Central memory CD8-positive, alpha-beta T cell (primary cell): ENCODE measurements at regions not wholly inside any gene's neighbourhood (a gene's known extent, or its start where the extent isn't known, plus 50 kb on each side); places are given as distances from the start of the nearest gene placed in this dataset.

ENCODE experiments used
- ATAC-seq: fragments of 150-1000 bp; cut with Tn5 transposase; replicated peaks from 2 replicates; pipeline ENCODE4 v1.10.0; 2022; ENCODE audit warnings: mild to moderate bottlenecking, moderate FRiP score, moderate number of reproducible peaks; ENCODE audit not compliant: poor library complexity, severe bottlenecking; ENCODE audit errors: extremely low read depth
- DNase-seq, 2 donors: peaks; one replicate each; pipeline ENCODE4 v3.0.0; 2021; ENCODE audit warnings: low spot score in 2 of 2
- H3K27ac Mint-ChIP-seq: one replicate; pipeline ENCODE4 v1.8.0; 2022; ENCODE audit warnings: low read depth, mild to moderate bottlenecking, moderate library complexity, mixed read lengths
- H3K27me3 Mint-ChIP-seq: one replicate; pipeline ENCODE4 v1.8.0; 2022; ENCODE audit warnings: mixed read lengths
- H3K36me3 Mint-ChIP-seq: one replicate; pipeline ENCODE4 v1.8.0; 2022; ENCODE audit warnings: mild to moderate bottlenecking, moderate library complexity, mixed read lengths; ENCODE audit not compliant: insufficient read depth
- H3K4me1 Mint-ChIP-seq: one replicate; pipeline ENCODE4 v1.8.0; 2022; ENCODE audit warnings: mixed read lengths
- H3K4me3 Mint-ChIP-seq: one replicate; pipeline ENCODE4 v1.8.0; 2022; ENCODE audit warnings: mild to moderate bottlenecking, moderate library complexity, mixed read lengths
- H3K9me3 Mint-ChIP-seq: one replicate; pipeline ENCODE4 v1.8.0; 2022; ENCODE audit warnings: mixed read lengths

GRCh38 chr10:21243748-21244257, 281.7 kb downstream of the SKIDA1 start:
- DNase-seq (no peak), ATAC-seq (no peak)
- Mint-ChIP-seq H3K27ac (no peak overlapping the region), H3K4me3 (no peak overlapping the region), H3K36me3 (no peaks in the 10 kb centered on the region), H3K9me3 (no peaks in the 10 kb centered on the region), H3K4me1 (no peaks in the 10 kb centered on the region), H3K27me3 (peaks cover 17% of the 10 kb centered on the region)

GRCh38 chr10:21242915-21243314, 282.6 kb downstream of the SKIDA1 start:
- ATAC-seq (no peak), DNase-seq (no peak)
- Mint-ChIP-seq H3K36me3 (no peaks in the 10 kb centered on the region), H3K4me3 (no peak overlapping the region), H3K27ac (no peak overlapping the region), H3K27me3 (peaks cover 11% of the 10 kb centered on the region), H3K9me3 (no peaks in the 10 kb centered on the region), H3K4me1 (no peaks in the 10 kb centered on the region)

- Mint-ChIP-seq H3K27me3 (no peaks in the 10 kb centered on the region), H3K9me3 (no peaks in the 10 kb centered on the region), H3K36me3 (no peaks in the 10 kb centered on the region), H3K27ac (no peak overlapping the region), H3K4me1 (no peaks in the 10 kb centered on the region), H3K4me3 (no peak overlapping the region)
- ATAC-seq (no peak), DNase-seq (no peak)
Observed at GRCh38 chr10:21238717-21239116, 286.8 kb downstream of the SKIDA1 start.

DNA sequence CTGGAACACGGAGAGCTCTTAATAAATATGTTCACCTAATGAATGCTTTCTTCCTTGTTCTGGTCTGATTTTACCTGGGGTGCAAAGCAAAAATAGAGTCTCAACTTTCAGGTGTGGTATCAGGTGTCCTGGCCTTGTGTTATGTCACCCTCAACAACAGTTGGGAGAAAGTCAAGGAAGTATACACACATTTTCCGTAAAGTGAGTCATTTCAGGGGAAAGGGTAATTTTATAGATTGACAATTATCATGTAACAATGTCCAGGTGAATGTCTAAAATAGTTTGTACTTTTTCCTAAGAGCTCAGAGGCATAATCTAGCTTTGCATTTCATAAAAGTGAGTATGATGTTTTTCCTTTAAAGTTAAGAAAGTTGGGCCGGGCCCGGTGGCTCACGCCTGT, 287.4 kb downstream of the SKIDA1 start:
- H3K9me3 Mint-ChIP-seq, result no peaks in the 10 kb centered on the region
- H3K36me3 Mint-ChIP-seq, result peaks cover 1% of the 10 kb centered on the region
- no peaks in the 10 kb centered on the region for H3K27me3 Mint-ChIP-seq
- ATAC-seq, result no peak
- H3K27ac Mint-ChIP-seq, result no peak overlapping the region
- no peak overlapping the region for H3K4me3 Mint-ChIP-seq
- DNase-seq, result no peak
- no peaks in the 10 kb centered on the region for H3K4me1 Mint-ChIP-seq

- H3K4me3 Mint-ChIP-seq, result no peak overlapping the region
- no peak for DNase-seq
- peaks cover 2% of the 10 kb centered on the region for H3K36me3 Mint-ChIP-seq
Observed at GRCh38 chr10:21234761-21235160, 290.7 kb downstream of the SKIDA1 start.

GRCh38 chr10:21230219-21230618, 295.3 kb downstream of the SKIDA1 start:
- H3K4me1 Mint-ChIP-seq, result no peaks in the 10 kb centered on the region
- DNase-seq (no peak), ATAC-seq (no peak)
- no peak overlapping the region for H3K27ac Mint-ChIP-seq
- peaks cover 2% of the 10 kb centered on the region for H3K36me3 Mint-ChIP-seq
- H3K27me3 Mint-ChIP-seq, result peaks cover 37% of the 10 kb centered on the region
- no peak overlapping the region for H3K4me3 Mint-ChIP-seq
- no peaks in the 10 kb centered on the region for H3K9me3 Mint-ChIP-seq

More at GRCh38 chr10:21234761-21235160, 290.7 kb downstream of the SKIDA1 start:
- no peaks in the 10 kb centered on the region for H3K9me3 Mint-ChIP-seq
- no peaks in the 10 kb centered on the region for H3K4me1 Mint-ChIP-seq
- H3K27me3 Mint-ChIP-seq, result peaks cover 10% of the 10 kb centered on the region
- H3K27ac Mint-ChIP-seq, result no peak overlapping the region
- no peak for ATAC-seq

- ATAC-seq (no peak), DNase-seq (no peak)
- Mint-ChIP-seq H3K27ac (no peak overlapping the region), H3K4me3 (no peak overlapping the region), H3K36me3 (no peaks in the 10 kb centered on the region), H3K4me1 (no peaks in the 10 kb centered on the region), H3K9me3 (no peaks in the 10 kb centered on the region), H3K27me3 (no peaks in the 10 kb centered on the region)
Observed at GRCh38 chr10:21217748-21218367, 307.6 kb downstream of the SKIDA1 start.

- Mint-ChIP-seq H3K27me3 (no peaks in the 10 kb centered on the region), H3K27ac (no peak overlapping the region), H3K36me3 (no peaks in the 10 kb centered on the region), H3K4me3 (no peak overlapping the region), H3K9me3 (no peaks in the 10 kb centered on the region), H3K4me1 (no peaks in the 10 kb centered on the region)
- DNase-seq (no peak), ATAC-seq (no peak)
Observed at GRCh38 chr10:21217107-21217506, 308.4 kb downstream of the SKIDA1 start.

- Mint-ChIP-seq H3K4me3 (no peak overlapping the region), H3K9me3 (no peaks in the 10 kb centered on the region), H3K4me1 (no peaks in the 10 kb centered on the region), H3K27ac (no peak overlapping the region), H3K36me3 (no peaks in the 10 kb centered on the region), H3K27me3 (no peaks in the 10 kb centered on the region)
- DNase-seq (no peak), ATAC-seq (no peak)
Observed at GRCh38 chr10:21214329-21214728, 311.2 kb downstream of the SKIDA1 start.

DNA sequence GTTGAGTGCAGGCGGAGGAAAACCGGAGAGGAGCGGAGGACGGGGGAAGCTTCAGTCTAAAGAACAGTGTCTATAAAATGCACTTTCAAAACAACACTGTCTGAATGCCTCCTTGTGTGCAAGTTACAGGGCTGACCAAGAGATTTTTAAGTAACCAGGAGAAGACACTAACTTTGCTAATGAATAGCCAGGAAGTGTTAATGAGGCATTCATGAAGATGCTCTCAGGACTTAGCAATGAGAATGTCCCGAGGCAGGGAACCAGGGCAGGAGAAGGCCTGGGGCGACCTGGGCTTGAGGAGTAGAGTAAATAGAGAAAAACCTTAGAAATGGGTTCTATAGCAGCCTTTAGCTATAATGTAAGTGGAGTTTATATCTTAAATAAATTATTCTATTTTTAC, 312.1 kb downstream of the SKIDA1 start:
- Mint-ChIP-seq H3K27ac (no peak overlapping the region), H3K9me3 (no peaks in the 10 kb centered on the region), H3K36me3 (no peaks in the 10 kb centered on the region), H3K4me3 (no peak overlapping the region), H3K27me3 (no peaks in the 10 kb centered on the region), H3K4me1 (no peaks in the 10 kb centered on the region)
- DNase-seq, result no peak
- no peak for ATAC-seq

DNA sequence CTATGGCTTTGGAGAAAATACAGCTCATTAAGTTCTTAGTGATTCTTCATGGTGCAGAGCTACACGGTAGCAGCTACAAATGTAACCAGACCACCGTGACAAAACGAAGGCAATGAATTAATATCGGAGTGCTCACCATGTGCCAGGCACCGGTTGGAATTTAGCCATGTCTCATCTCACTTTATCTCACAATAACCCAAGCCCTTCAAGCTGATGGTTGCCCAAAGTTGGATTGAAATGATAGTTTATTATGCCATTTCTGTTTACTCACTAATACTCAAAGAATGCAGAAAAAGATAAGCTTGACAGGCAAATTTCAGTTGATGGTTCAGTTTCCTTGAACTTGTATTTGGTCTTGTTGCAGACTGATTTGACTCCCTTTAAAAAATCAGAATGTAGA, 312.6 kb downstream of the SKIDA1 start:
- Mint-ChIP-seq H3K4me1 (no peaks in the 10 kb centered on the region), H3K27me3 (peaks cover 4% of the 10 kb centered on the region), H3K9me3 (peaks cover 3% of the 10 kb centered on the region), H3K4me3 (no peak overlapping the region), H3K36me3 (no peaks in the 10 kb centered on the region), H3K27ac (no peak overlapping the region)
- no peak for DNase-seq
- no peak for ATAC-seq

DNA sequence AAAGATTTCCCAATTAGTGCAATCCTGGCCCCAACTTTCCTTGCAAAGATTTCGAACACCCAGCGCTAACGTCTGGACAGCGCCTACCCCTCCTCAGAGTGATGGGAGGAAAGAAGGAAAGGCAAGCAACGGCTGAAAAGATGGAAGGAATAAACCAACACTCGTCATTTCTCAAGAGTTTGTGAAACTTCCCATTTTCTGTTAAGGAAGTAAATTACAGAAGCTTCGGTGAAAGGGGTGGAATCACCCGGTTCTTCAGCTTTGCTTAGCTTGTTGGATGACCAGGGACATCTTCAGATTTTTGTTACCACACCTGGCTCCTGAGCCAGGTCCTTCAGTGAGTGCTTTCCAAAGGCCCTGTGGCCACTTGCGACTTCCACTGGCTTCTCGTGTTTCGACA, 313.1 kb downstream of the SKIDA1 start:
- Mint-ChIP-seq H3K9me3 (peaks cover 6% of the 10 kb centered on the region), H3K27me3 (peaks cover 10% of the 10 kb centered on the region), H3K36me3 (no peaks in the 10 kb centered on the region), H3K4me3 (no peak overlapping the region), H3K4me1 (no peaks in the 10 kb centered on the region), H3K27ac (no peak overlapping the region)
- DNase-seq (no peak), ATAC-seq (no peak)

DNA sequence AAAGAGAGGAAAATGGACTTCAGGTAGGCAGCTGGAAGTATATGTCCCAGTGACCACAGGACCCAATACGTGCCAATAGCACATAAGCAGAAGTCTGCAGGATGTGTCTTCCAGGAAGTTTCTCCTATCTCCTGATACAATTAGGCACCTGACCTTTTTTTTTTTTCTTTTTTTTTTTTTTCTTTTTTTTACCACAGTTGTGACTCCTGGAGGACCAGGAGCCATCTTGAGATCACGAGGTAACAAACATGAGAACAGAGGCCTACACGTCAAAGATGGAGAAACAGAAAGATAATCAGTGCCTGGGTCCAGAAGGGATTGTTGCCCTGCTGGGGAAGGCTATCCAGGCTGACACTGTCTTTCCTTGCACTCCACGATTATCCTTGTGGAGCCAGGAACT, 312.4 kb upstream of the NEBL start:
- no peak overlapping the region for H3K27ac Mint-ChIP-seq
- no peak overlapping the region for H3K4me3 Mint-ChIP-seq
- peaks cover 21% of the 10 kb centered on the region for H3K27me3 Mint-ChIP-seq
- ATAC-seq (no peak), DNase-seq (no peak)
- no peaks in the 10 kb centered on the region for H3K36me3 Mint-ChIP-seq
- peaks cover 6% of the 10 kb centered on the region for H3K9me3 Mint-ChIP-seq
- H3K4me1 Mint-ChIP-seq, result no peaks in the 10 kb centered on the region
